ENCODE measurements at regions not wholly inside any gene's neighbourhood (a gene's known extent, or its start where the extent isn't known, plus 50 kb on each side); places are given as distances from the start of the nearest gene placed in this dataset.

GRCh38 chr5:111602817-111603445, 90.6 kb upstream of the STARD4 start:
- CTCF ChIA-PET: no interaction called here
- no peak for TF ChIP-seq CTCF (IDR thresholded peaks at IDR 0.05; ENCODE audit: insufficient read depth, low read depth, low read length)
- POLR2A ChIA-PET: no interaction called here
- H3K27me3 ChIP-seq (ENCODE audit: control insufficient read depth, insufficient read depth, low read length): no peaks in the 10 kb centered on the region
- DNase-seq (ENCODE audit: low read depth): no peak
- no peaks in the 10 kb centered on the region for H3K36me3 ChIP-seq (ENCODE audit: control insufficient read depth, insufficient read depth, low read length)
- H3K4me3 ChIP-seq (ENCODE audit: low read depth, low read length): no peak overlapping the region

- Histone ChIP-seq H3K4me3 (ENCODE audit: low read depth, low read length) (no peak overlapping the region), H3K36me3 (ENCODE audit: control insufficient read depth, insufficient read depth, low read length) (no peaks in the 10 kb centered on the region), H3K27me3 (ENCODE audit: control insufficient read depth, insufficient read depth, low read length) (no peaks in the 10 kb centered on the region)
- DNase-seq (ENCODE audit: low read depth): no peak
- no peak for TF ChIP-seq CTCF (IDR thresholded peaks at IDR 0.05; ENCODE audit: insufficient read depth, low read depth, low read length)
- POLR2A ChIA-PET: no interaction called here
- CTCF ChIA-PET: interaction anchor here (1.1 to 3.3 kb wide), 2 partner anchors 11 to 14 kb away, joined by 5 to 12 read pairs; no protein-coding TSS in a partner anchor
Measured at GRCh38 chr5:111598996-111599395, 86.7 kb upstream of the STARD4 start.

GRCh38 chr5:111597491-111597890, 85.2 kb upstream of the STARD4 start:
- TF ChIP-seq CTCF (IDR thresholded peaks at IDR 0.05; ENCODE audit: insufficient read depth, low read depth, low read length): no peak
- H3K36me3 ChIP-seq (ENCODE audit: control insufficient read depth, insufficient read depth, low read length): no peaks in the 10 kb centered on the region
- ChIA-PET POLR2A (no interaction called here), CTCF (interaction anchor here (3.3 kb wide), 1 partner anchor 9 kb away, joined by 12 read pairs; no protein-coding TSS in a partner anchor)
- H3K4me3 ChIP-seq (ENCODE audit: low read depth, low read length): no peak overlapping the region
- DNase-seq (ENCODE audit: low read depth): no peak
- no peaks in the 10 kb centered on the region for H3K27me3 ChIP-seq (ENCODE audit: control insufficient read depth, insufficient read depth, low read length)

GRCh38 chr5:111596705-111597104, 84.4 kb upstream of the STARD4 start:
- CTCF ChIA-PET: interaction anchor here (0.8 to 3.3 kb wide), 4 partner anchors 9 to 65 kb away, joined by 3 to 12 read pairs (median 4); no protein-coding TSS in a partner anchor
- DNase-seq (ENCODE audit: low read depth): no peak
- no peak overlapping the region for H3K4me3 ChIP-seq (ENCODE audit: low read depth, low read length)
- no peaks in the 10 kb centered on the region for H3K36me3 ChIP-seq (ENCODE audit: control insufficient read depth, insufficient read depth, low read length)
- no peaks in the 10 kb centered on the region for H3K27me3 ChIP-seq (ENCODE audit: control insufficient read depth, insufficient read depth, low read length)
- POLR2A ChIA-PET: no interaction called here
- TF ChIP-seq CTCF (IDR thresholded peaks at IDR 0.05; ENCODE audit: insufficient read depth, low read depth, low read length): no peak

GRCh38 chr5:111595425-111595824, 83.1 kb upstream of the STARD4 start:
- DNase-seq (ENCODE audit: low read depth): no peak
- no peak for TF ChIP-seq CTCF (IDR thresholded peaks at IDR 0.05; ENCODE audit: insufficient read depth, low read depth, low read length)
- Histone ChIP-seq H3K4me3 (ENCODE audit: low read depth, low read length) (no peak overlapping the region), H3K27me3 (ENCODE audit: control insufficient read depth, insufficient read depth, low read length) (no peaks in the 10 kb centered on the region), H3K36me3 (ENCODE audit: control insufficient read depth, insufficient read depth, low read length) (no peaks in the 10 kb centered on the region)
- CTCF ChIA-PET: interaction anchor here (1.0 kb wide), 2 partner anchors 33 to 64 kb away, joined by 3 read pairs; no protein-coding TSS in a partner anchor
- POLR2A ChIA-PET: no interaction called here
